ENCODE measurements at regions not wholly inside any gene's neighbourhood (a gene's known extent, or its start where the extent isn't known, plus 50 kb on each side); places are given as distances from the start of the nearest gene placed in this dataset.

- intact Hi-C loops (cut with micrococcal nuclease), result no loop called here
Measured at GRCh38 chr9:126144603-126145456, 181.8 kb upstream of the MVB12B start.

More at GRCh38 chr9:126144603-126145456, 181.8 kb upstream of the MVB12B start:
- no peak for TF ChIP-seq EZH2 (IDR thresholded peaks at IDR 0.05; ENCODE audit: borderline replicate concordance, insufficient read depth, low read depth, low read length, poor library complexity, severe bottlenecking)
- TF ChIP-seq CTCF (IDR thresholded peaks at IDR 0.05), result no peak
- no peaks in the 10 kb centered on the region for H4K20me1 ChIP-seq (ENCODE audit: control insufficient read depth, insufficient read depth, low read length, poor library complexity, severe bottlenecking)
- H3K27ac Mint-ChIP-seq, result no peak overlapping the region
- WGBS (ENCODE audit: insufficient coverage), result 81% methylated on average over 8 of the region's 11 CpGs
- no peak for DNase-seq
- H3K4me1 Mint-ChIP-seq, result peaks cover 10% of the 10 kb centered on the region
- no peak overlapping the region for H3K4me3 ChIP-seq (ENCODE audit: control extremely low read depth in 1 of 5, extremely low read depth in 1 of 5, insufficient read depth in 1 of 5, low read depth in 2 of 5, low read length in 4 of 5)
- H3K36me3 ChIP-seq (replicated peaks in 1 of 2; ENCODE audit: control extremely low read depth in 1 of 2, control insufficient read depth in 1 of 2, extremely low read depth in 1 of 2, insufficient read depth in 2 of 2, low read length in 1 of 2), result no peaks in the 10 kb centered on the region
- H3K27me3 ChIP-seq (replicated peaks in 1 of 4; ENCODE audit: control extremely low read depth in 1 of 4, control insufficient read depth in 3 of 4, insufficient read depth in 4 of 4, low read length in 3 of 4), result peaks cover 0 to 14% (median 7%) of the 10 kb centered on the region in 4 experiments
- H3K27ac ChIP-seq (ENCODE audit: low read length in 2 of 2), result no peak overlapping the region
- no peak overlapping the region for H3K4me3 Mint-ChIP-seq
- H3K9me3 ChIP-seq (ENCODE audit: control extremely low read depth in 1 of 3, control insufficient read depth in 2 of 3, insufficient read depth in 1 of 3, low read length in 2 of 3), result peaks cover 1 to 4% (median 3%) of the 10 kb centered on the region in 3 donors
- H3K4me1 ChIP-seq (ENCODE audit: control insufficient read depth in 2 of 2, insufficient read depth in 2 of 2, low read length in 2 of 2), result peaks cover 0 to 7% of the 10 kb centered on the region in 2 donors
- no peak overlapping the region for H3K9ac ChIP-seq (ENCODE audit: low read length)
- ChIA-PET POLR2A (no interaction called here), CTCF (no interaction called here)
- H3K79me2 ChIP-seq (ENCODE audit: control insufficient read depth, insufficient read depth, low read length), result no peaks in the 10 kb centered on the region
- H3K9me3 Mint-ChIP-seq (ENCODE audit: insufficient read depth), result no peaks in the 10 kb centered on the region
- no peak overlapping the region for H2AFZ ChIP-seq (ENCODE audit: insufficient read depth, low read depth, low read length, poor library complexity, severe bottlenecking)
- H3K27me3 Mint-ChIP-seq, result peaks cover 30% of the 10 kb centered on the region
- no peak for ATAC-seq (ENCODE audit: low read depth)
- H3K4me2 ChIP-seq (replicated peaks; ENCODE audit: low read depth, low read length, poor library complexity, severe bottlenecking), result no peak overlapping the region
